Esophagus mucosa (tissue), 1 donor: ENCODE measurements at regions not wholly inside any gene's neighbourhood (a gene's known extent, or its start where the extent isn't known, plus 50 kb on each side); places are given as distances from the start of the nearest gene placed in this dataset.
"Not testable (repeated sequence)": the region's sequence is repeated elsewhere in the genome, so short reads cannot be mapped to it uniquely, and the experiment has no call there.

Experiments
- ATAC-seq: fragments of 200-7000 bp; cut with Tn5 transposase; one replicate; pipeline ENCODE4 v1.9.1; 2020
- donor health status: DM: yes; HTN: yes; CAD: no.

DNA sequence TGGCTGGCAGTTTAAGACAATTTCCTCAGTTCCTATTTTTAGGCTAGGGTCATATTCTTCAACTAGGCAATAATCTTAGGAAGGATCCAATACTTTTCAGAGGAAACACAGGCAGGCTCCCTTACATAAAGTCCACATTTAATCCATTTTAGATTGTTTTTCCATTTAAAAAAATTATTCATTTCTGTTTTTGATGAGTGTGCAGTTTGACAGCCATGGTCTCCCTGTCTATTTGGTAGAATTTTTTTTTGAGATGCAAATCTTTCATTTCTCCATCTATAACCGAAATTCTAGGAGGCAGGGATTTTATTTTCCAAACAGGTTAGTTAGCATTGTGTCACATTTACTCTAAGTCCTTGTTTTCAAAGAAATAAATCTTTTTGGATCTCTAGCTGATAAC, 326.8 kb downstream of the PPP4R3C start:
- no peak for ATAC-seq

DNA sequence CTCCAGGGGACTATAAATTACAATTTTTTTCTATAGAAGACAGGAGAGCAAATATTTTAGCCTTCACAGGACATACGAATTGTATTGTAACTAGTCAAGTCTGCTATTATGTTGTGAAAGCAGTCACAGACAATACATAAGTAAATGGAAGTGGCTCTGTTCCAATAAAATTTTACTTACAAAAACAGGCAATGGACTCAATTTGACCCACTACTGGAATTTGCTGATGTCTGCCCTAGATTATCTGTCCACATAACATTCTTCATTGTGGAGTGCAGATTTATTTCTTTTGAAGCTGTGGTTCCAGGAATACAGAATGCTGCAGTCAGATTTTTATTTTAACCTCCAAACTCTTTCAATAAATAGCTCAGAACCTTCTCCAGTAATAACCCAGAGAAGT, 330.3 kb downstream of the PPP4R3C start:
- ATAC-seq = no peak

GRCh38 chrX:27087176-27087575, 376.0 kb downstream of the PPP4R3C start:
- ATAC-seq = not testable (repeated sequence)

GRCh38 chrX:27086237-27086636, 376.9 kb downstream of the PPP4R3C start:
- no peak for ATAC-seq

DNA sequence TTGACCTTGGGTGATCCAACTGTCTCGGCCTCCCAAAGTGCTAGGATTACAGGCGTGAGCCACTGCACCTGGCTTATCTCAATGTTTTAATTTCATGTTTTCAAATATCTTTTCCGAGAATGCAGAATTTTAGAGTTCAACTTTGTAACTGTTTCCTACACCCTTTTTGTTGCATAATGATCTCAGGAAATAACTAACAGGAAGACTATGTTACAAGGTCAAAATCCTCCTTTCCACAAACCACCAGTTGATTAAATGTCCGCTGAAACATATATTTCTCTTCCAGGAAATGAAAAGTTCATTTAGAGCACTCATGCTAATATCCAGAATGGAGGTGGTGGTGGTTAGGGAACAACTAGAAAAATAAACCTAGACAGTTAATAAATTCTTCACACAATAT, 377.8 kb downstream of the PPP4R3C start:
- no peak for ATAC-seq

DNA sequence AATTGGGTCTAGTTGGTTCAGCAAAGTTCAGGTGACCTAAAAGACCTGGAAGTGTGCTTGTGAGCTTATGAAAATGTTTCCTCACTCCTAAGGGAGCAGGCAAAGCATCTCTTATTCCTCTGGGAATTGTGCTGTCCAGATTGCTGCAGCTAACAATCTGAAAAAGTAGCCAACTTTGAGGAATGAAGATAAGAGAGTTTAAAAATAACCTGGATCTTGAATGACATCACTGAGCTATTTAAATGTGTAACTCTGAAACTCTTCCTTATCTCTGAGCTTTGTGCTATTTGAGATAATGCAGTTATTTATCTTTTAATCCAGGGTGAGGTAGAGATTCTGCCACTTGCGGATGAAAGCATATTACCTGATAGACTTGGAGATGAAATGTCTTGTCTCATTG, 384.8 kb downstream of the PPP4R3C start:
- no peak for ATAC-seq

GRCh38 chrX:27057883-27058282, 405.3 kb downstream of the PPP4R3C start:
- ATAC-seq = no peak

- no peak for ATAC-seq
These were observed 423.8 kb downstream of the PPP4R3C start for GRCh38 chrX:27039332-27039731.

- no peak for ATAC-seq
These were observed 454.7 kb downstream of the PPP4R3C start for GRCh38 chrX:27008486-27008885.

GRCh38 chrX:26999634-27000033, 463.5 kb downstream of the PPP4R3C start:
- ATAC-seq = no peak

GRCh38 chrX:26958261-26958660, 504.9 kb downstream of the PPP4R3C start:
- ATAC-seq = no peak

DNA sequence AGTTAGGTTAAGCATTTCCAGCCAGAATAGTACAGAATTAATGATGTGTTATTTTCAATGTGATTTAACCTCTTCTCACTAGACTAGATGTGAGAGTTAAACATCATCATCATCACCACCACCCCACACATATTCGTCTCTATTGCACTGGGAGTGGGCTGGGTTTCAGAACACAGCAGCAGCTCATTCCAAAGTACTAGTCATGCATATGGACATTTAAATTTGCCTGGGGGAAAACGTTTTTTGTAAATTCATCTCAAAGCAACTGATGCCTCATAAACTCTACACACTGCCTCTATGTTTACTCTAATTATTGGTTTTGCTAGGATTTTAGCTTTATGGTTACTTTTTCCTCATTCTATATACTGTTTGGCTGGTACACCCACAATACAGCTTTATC, 509.1 kb downstream of the PPP4R3C start:
- ATAC-seq = no peak

- no peak for ATAC-seq
These were observed 510.9 kb downstream of the PPP4R3C start for GRCh38 chrX:26952213-26952612.

DNA sequence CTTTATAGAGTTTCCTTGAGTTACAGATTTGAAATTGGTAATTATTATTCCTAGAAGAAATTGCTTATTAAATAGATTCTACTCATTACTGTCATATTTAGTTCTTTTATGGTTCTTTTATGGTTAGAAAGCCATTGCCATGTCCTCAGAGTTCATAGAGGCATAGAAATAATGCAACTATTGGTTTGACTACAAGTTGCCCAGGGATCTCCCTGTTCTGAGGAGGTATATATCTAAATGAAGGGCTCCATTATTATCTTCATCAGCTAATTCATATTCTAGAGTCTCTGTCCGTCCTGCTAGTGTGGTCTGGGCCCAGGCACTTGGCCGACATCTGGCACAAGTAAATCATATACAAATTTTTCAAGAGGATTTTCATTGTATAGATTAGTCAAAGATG, 535.7 kb downstream of the PPP4R3C start:
- ATAC-seq = no peak

DNA sequence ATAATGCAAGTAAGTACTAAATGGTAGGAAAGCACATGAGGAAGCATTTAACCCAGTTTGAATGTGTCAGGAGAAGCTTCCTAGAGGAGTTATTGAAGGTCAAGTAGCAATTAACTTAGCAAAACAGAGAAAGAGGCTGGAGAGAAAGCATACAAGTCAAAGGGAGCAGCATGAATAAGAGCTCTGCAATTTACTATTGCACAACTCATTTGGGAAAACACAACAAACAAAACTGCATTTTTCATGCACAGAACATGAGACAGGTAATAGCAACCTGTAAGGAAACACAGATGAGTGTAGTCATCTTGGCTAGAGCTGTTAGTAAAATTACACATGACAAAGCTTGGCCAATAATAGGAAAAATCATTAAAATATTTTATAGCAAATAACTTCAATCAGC, 538.1 kb downstream of the PPP4R3C start:
- ATAC-seq = no peak

- ATAC-seq = no peak
These were observed 540.9 kb downstream of the PPP4R3C start for GRCh38 chrX:26922278-26922677.

DNA sequence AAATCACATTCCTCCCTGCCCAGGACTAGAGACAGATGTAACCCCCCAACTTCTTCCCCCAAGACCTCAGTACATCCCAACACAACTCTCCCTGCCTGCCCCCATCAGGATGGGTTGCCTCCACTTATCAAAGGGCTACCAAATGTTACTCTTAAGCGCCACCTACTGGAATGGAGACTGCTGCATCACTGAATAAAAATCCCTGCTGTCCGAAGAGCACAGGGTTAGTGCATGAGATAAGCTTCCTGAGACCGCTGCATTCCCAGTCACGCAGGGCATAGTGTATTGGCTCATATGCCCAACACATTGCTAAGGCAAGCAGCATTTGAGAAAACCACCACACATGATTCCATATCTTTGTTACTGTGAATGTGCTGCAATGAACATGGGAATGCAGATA, 544.5 kb downstream of the PPP4R3C start:
- ATAC-seq = no peak

DNA sequence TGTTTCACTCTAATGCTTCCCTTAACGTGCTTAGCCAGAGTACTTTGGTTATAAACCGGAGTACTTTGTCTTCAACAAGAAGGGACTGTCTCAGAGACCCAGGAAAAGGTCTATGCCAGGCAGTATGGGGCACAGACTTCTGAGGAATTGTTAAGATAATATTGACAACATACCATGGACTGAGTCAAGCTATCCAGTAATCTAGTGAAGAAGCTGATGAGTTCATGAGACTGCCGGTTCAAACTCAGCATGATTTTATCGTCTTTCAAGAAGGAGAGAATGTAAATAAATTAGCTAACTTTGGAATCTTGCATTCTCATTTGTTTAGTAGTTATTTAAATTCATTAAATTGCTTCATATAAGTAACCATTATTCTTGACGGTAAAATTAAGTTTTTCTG, 546.1 kb downstream of the PPP4R3C start:
- ATAC-seq = no peak

DNA sequence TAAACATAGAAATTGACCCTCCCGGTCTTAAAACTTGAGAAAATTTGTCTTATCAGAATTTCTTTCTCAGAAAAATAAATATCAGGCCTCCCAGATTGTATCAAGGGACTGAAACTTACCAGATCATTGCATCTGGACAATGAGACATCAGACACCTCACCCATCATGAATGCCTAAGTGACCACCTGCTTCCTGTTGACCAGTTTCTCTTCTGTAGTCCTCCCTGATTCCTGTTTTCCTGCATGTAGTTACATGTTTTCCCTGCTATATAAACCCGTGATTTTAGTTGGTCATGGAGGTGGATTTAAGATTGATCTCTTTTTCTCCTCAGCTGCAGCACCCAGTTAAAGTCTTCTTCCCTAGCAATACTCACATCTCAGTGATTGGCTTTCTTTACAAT, 548.1 kb downstream of the PPP4R3C start:
- no peak for ATAC-seq

DNA sequence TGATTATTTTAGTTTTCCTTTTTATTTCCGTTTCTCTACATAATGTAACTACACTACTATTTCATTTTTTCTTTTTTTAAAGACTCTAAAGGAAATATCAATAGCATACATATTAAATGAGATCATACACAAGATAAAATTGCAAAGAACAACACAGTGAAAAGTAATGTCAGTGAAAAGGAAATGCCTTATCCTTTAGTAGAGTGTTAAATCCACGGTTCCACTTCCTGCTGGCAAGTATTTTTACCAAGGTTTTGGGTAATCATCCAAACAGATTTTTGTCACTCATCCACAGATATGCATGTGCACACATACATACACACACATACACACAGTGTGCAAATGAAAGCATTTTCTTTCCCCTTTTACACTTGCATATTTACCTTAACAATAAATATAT, 548.9 kb downstream of the PPP4R3C start:
- no peak for ATAC-seq

- ATAC-seq = not testable (repeated sequence)
These were observed 551.4 kb downstream of the PPP4R3C start for GRCh38 chrX:26911785-26912184.

DNA sequence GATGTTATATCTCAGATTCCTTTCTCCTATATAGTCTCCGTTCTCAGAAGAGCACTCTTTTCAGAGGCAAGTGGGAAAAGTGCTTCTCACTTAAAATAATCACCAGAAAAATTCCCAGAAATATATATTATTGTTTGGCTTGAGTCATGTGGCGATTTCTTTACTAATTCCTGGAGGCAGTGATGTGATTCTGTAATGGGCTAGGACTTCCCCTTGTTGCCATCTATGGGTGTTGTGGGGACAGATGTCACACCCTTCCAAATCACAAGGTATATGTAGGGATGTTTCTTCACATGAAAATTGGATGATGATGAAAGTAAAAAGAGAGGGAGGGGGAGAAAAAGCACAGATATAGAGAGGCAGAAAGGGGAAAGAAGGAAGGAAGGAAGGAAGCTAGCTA, 553.4 kb downstream of the PPP4R3C start:
- ATAC-seq = no peak

- no peak for ATAC-seq
These were observed 554.9 kb downstream of the PPP4R3C start for GRCh38 chrX:26908218-26908617.

DNA sequence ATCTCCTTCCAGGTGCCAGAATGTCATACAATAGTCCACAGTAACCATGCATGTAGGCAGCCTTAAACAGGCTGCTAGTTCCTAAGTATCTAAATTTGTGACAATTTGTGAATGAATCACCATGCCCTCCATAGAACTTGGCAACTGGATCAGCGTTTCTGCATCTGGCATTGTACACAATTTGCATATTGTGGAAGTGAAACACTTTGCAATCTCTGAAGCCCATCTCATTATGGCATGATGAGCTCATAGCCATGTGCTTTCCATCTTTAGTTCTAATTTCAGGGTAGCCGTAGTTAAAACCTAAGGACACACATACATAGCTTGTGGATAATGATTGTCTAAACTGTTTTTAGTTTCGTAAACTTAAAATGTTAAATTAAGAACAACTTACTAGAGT, 573.6 kb downstream of the PPP4R3C start:
- no peak for ATAC-seq

- ATAC-seq = no peak
These were observed 589.4 kb downstream of the PPP4R3C start for GRCh38 chrX:26873736-26874135.

DNA sequence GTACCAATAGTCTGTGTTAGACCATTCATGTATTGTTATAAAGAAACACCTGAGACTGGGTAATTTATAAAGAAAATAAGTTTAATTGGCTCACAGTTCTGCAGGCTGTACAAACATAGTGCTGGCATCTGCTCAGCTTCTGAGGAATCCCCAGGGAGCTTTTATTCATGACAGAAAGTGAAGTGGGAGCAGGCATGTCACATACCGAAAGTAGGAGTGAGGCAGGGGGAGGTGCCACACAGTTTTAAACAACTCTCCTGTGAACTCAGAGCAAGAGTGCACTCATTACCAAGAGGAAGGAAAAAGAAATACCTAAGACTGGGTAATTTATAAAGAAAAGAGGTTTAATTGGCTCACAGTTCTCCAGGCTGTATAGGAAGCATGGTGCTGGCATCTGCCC, 591.2 kb downstream of the PPP4R3C start:
- ATAC-seq = no peak
